Prostate gland (tissue), 2 donors: ENCODE measurements at regions not wholly inside any gene's neighbourhood (a gene's known extent, or its start where the extent isn't known, plus 50 kb on each side); places are given as distances from the start of the nearest gene placed in this dataset.

Experiments used
- DNase-seq: peaks from one replicate; pipeline ENCODE4 v3.0.0-alpha.2; 2019; ENCODE audit warnings: low spot score
- H3K27ac ChIP-seq, 2 donors: fragments of 200-600 bp; sonication (generic); 2 replicates each; pipeline ENCODE4 v1.5.1; 2017 to 2019
- H3K27me3 ChIP-seq: fragments of 200-600 bp; sonication (generic); replicated peaks from 2 replicates; pipeline ENCODE4 v1.5.1; 2019; ENCODE audit not compliant: insufficient read depth
- H3K36me3 ChIP-seq, 2 donors: fragments of 200-600 bp; sonication (generic); 1 replicate in 1 of 2; 2 replicates in 1 of 2; pipeline versions ENCODE4 v1.5.1 to v1.8.1; 2017 to 2019
- H3K4me1 ChIP-seq: fragments of 200-600 bp; sonication (generic); replicated peaks from 2 replicates; pipeline ENCODE4 v1.5.1; 2019
- H3K4me3 ChIP-seq, 2 donors: fragments of 200-600 bp; sonication (generic); 2 replicates each; pipeline ENCODE4 v1.5.1; 2017 to 2019
- H3K9me3 ChIP-seq: fragments of 200-600 bp; sonication (generic); 2 replicates; pipeline ENCODE4 v1.5.1; 2017
- CTCF ChIP-seq, 4 experiments: fragments of 200-600 bp in 2 of 4; fragments of 450-650 bp in 2 of 4; sonication (generic) in 2 of 4; IDR thresholded peaks; 1 replicate in 3 of 4; 2 replicates in 1 of 4; pipeline ENCODE4 v1.5.1; 2016 to 2019; ENCODE audit warnings: antibody characterized with exemption in 4 of 4, mild to moderate bottlenecking in 2 of 4, moderate library complexity in 2 of 4
- POLR2A ChIP-seq: fragments of 450-650 bp; IDR thresholded peaks from one replicate; pipeline ENCODE4 v1.6.1; 2016; ENCODE audit warnings: antibody characterized with exemption, mild to moderate bottlenecking
- POLR2AphosphoS5 ChIP-seq: sonication (generic); formaldehyde crosslinking; IDR thresholded peaks from one replicate; pipeline ENCODE4 v1.6.1; 2017; ENCODE audit warnings: antibody characterized with exemption
- WGBS: methylation state at CpG from one replicate; pipeline ENCODE4 v1.1.5; 2018; 5-methylcytosine and 5-hydroxymethylcytosine counted together
- intact Hi-C: fragments of 100-400 bp; cut with DNase I; formaldehyde crosslinking; loops from one replicate; pipeline ENCODE4 v1.14.2; 2022

GRCh38 chr12:83622205-83622604 lies 935.5 kb downstream of the TMTC2 start:
- H3K27ac ChIP-seq = no peak overlapping the region
- no peak for DNase-seq
- no peaks in the 10 kb centered on the region for H3K36me3 ChIP-seq
- H3K4me3 ChIP-seq = no peak overlapping the region
- H3K9me3 ChIP-seq = no peaks in the 10 kb centered on the region
- no peaks in the 10 kb centered on the region for H3K27me3 ChIP-seq
- WGBS = 65% methylated on average over 1 of the region's 1 CpG
- TF ChIP-seq POLR2AphosphoS5 = no peak
- TF ChIP-seq POLR2A = no peak
- TF ChIP-seq CTCF (IDR thresholded peaks at IDR 0.05) = no peak
- no peaks in the 10 kb centered on the region for H3K4me1 ChIP-seq
- intact Hi-C loops = no loop called here

GRCh38 chr12:83619973-83620372 lies 933.3 kb downstream of the TMTC2 start:
- DNase-seq = no peak
- Histone ChIP-seq H3K9me3 (no peaks in the 10 kb centered on the region), H3K36me3 (no peaks in the 10 kb centered on the region), H3K4me3 (no peak overlapping the region), H3K27me3 (no peaks in the 10 kb centered on the region), H3K27ac (no peak overlapping the region), H3K4me1 (no peaks in the 10 kb centered on the region)
- intact Hi-C loops = no loop called here
- TF ChIP-seq CTCF (IDR thresholded peaks at IDR 0.05) (no peak), POLR2AphosphoS5 (no peak), POLR2A (no peak)

- Histone ChIP-seq H3K36me3 (no peaks in the 10 kb centered on the region), H3K9me3 (no peaks in the 10 kb centered on the region), H3K27ac (no peak overlapping the region), H3K27me3 (no peaks in the 10 kb centered on the region), H3K4me3 (no peak overlapping the region), H3K4me1 (no peaks in the 10 kb centered on the region)
- no peak for DNase-seq
- WGBS = 93% methylated on average over 1 of the region's 1 CpG
- TF ChIP-seq POLR2AphosphoS5 = no peak
- TF ChIP-seq CTCF (IDR thresholded peaks at IDR 0.05) = no peak
- TF ChIP-seq POLR2A = no peak
- intact Hi-C loops = no loop called here
These were observed 928.4 kb downstream of the TMTC2 start for GRCh38 chr12:83615152-83615551.

- DNase-seq = no peak
- TF ChIP-seq CTCF (IDR thresholded peaks at IDR 0.05) = no peak
- no peak for TF ChIP-seq POLR2A
- no peak for TF ChIP-seq POLR2AphosphoS5
- 59% methylated on average over 3 of the region's 3 CpGs for WGBS
- no peaks in the 10 kb centered on the region for H3K4me1 ChIP-seq
- H3K9me3 ChIP-seq = no peaks in the 10 kb centered on the region
- intact Hi-C loops = no loop called here
- H3K36me3 ChIP-seq = no peaks in the 10 kb centered on the region
- no peak overlapping the region for H3K27ac ChIP-seq
- no peaks in the 10 kb centered on the region for H3K27me3 ChIP-seq
- H3K4me3 ChIP-seq = no peak overlapping the region
These were observed 926.9 kb downstream of the TMTC2 start for GRCh38 chr12:83613586-83614110.

GRCh38 chr12:83603106-83603505 lies 916.4 kb downstream of the TMTC2 start:
- Histone ChIP-seq H3K27ac (no peak overlapping the region), H3K4me1 (no peaks in the 10 kb centered on the region), H3K9me3 (no peaks in the 10 kb centered on the region), H3K36me3 (no peaks in the 10 kb centered on the region), H3K4me3 (no peak overlapping the region), H3K27me3 (no peaks in the 10 kb centered on the region)
- no peak for DNase-seq
- WGBS = 78% methylated on average over 1 of the region's 1 CpG
- TF ChIP-seq POLR2AphosphoS5 (no peak), CTCF (IDR thresholded peaks at IDR 0.05) (no peak), POLR2A (no peak)
- intact Hi-C loops = no loop called here
